ENCODE measurements at regions not wholly inside any gene's neighbourhood (a gene's known extent, or its start where the extent isn't known, plus 50 kb on each side); places are given as distances from the start of the nearest gene placed in this dataset.

GRCh38 chr17:77381185-77381700 is 240.5 kb downstream of the SEC14L1 start:
- no peak for DNase-seq (ENCODE audit: low spot score)
- Histone ChIP-seq H3K4me1 (ENCODE audit: insufficient read depth, poor library complexity, severe bottlenecking) (peaks cover 16% of the 10 kb centered on the region), H3K27me3 (ENCODE audit: insufficient read depth, poor library complexity, severe bottlenecking) (no peaks in the 10 kb centered on the region), H3K36me3 (ENCODE audit: low read depth) (peaks cover 13% of the 10 kb centered on the region), H3K27ac (ENCODE audit: poor library complexity, severe bottlenecking) (peak overlapping the region; percentile 5), H3K4me3 (ENCODE audit: severe bottlenecking) (no peak overlapping the region), H3K9me3 (ENCODE audit: severe bottlenecking) (no peaks in the 10 kb centered on the region)
- no peak for ATAC-seq (ENCODE audit: low read depth)
- TF ChIP-seq CTCF (IDR thresholded peaks at IDR 0.05; ENCODE audit: poor library complexity, severe bottlenecking), result no peak

- H3K4me3 ChIP-seq (ENCODE audit: severe bottlenecking), result no peak overlapping the region
- ATAC-seq (ENCODE audit: low read depth) (no peak), DNase-seq (ENCODE audit: low spot score) (no peak)
- no peaks in the 10 kb centered on the region for H3K27me3 ChIP-seq (ENCODE audit: insufficient read depth, poor library complexity, severe bottlenecking)
- no peaks in the 10 kb centered on the region for H3K9me3 ChIP-seq (ENCODE audit: severe bottlenecking)
- peaks cover 13% of the 10 kb centered on the region for H3K36me3 ChIP-seq (ENCODE audit: low read depth)
- TF ChIP-seq CTCF (IDR thresholded peaks at IDR 0.05; ENCODE audit: poor library complexity, severe bottlenecking), result no peak
- H3K27ac ChIP-seq (ENCODE audit: poor library complexity, severe bottlenecking), result peak overlapping the region; percentile 5
- peaks cover 16% of the 10 kb centered on the region for H3K4me1 ChIP-seq (ENCODE audit: insufficient read depth, poor library complexity, severe bottlenecking)
Observed at GRCh38 chr17:77381731-77382130, 241.0 kb downstream of the SEC14L1 start.

- Histone ChIP-seq H3K4me3 (ENCODE audit: severe bottlenecking) (no peak overlapping the region), H3K9me3 (ENCODE audit: severe bottlenecking) (no peaks in the 10 kb centered on the region), H3K27me3 (ENCODE audit: insufficient read depth, poor library complexity, severe bottlenecking) (no peaks in the 10 kb centered on the region), H3K4me1 (ENCODE audit: insufficient read depth, poor library complexity, severe bottlenecking) (peaks cover 16% of the 10 kb centered on the region), H3K36me3 (ENCODE audit: low read depth) (peaks cover 13% of the 10 kb centered on the region), H3K27ac (ENCODE audit: poor library complexity, severe bottlenecking) (peak overlapping the region; percentile 5)
- ATAC-seq (ENCODE audit: low read depth) (peak; percentile 21; the same call in 1 of the 3 replicates), DNase-seq (ENCODE audit: low spot score) (no peak)
- no peak for TF ChIP-seq CTCF (IDR thresholded peaks at IDR 0.05; ENCODE audit: poor library complexity, severe bottlenecking)
Observed at GRCh38 chr17:77382356-77382911, 241.7 kb downstream of the SEC14L1 start.

GRCh38 chr17:77382966-77383612 is 242.3 kb downstream of the SEC14L1 start:
- H3K27ac ChIP-seq (ENCODE audit: poor library complexity, severe bottlenecking), result no peak overlapping the region
- H3K36me3 ChIP-seq (ENCODE audit: low read depth), result peaks cover 15% of the 10 kb centered on the region

More at GRCh38 chr17:77382966-77383612, 242.3 kb downstream of the SEC14L1 start:
- Histone ChIP-seq H3K27me3 (ENCODE audit: insufficient read depth, poor library complexity, severe bottlenecking) (no peaks in the 10 kb centered on the region), H3K4me1 (ENCODE audit: insufficient read depth, poor library complexity, severe bottlenecking) (peaks cover 16% of the 10 kb centered on the region), H3K4me3 (ENCODE audit: severe bottlenecking) (no peak overlapping the region), H3K9me3 (ENCODE audit: severe bottlenecking) (no peaks in the 10 kb centered on the region)
- ATAC-seq (ENCODE audit: low read depth) (no peak), DNase-seq (ENCODE audit: low spot score) (no peak)
- no peak for TF ChIP-seq CTCF (IDR thresholded peaks at IDR 0.05; ENCODE audit: poor library complexity, severe bottlenecking)

Measured in RWPE2 (cell line).